Panc1 (cell line): ENCODE measurements at regions not wholly inside any gene's neighbourhood (a gene's known extent, or its start where the extent isn't known, plus 50 kb on each side); places are given as distances from the start of the nearest gene placed in this dataset.

Source experiments
- POLR2AphosphoS5 ChIP-seq: IDR thresholded peaks from 2 replicates; pipeline ENCODE4 v1.6.1; 2012; ENCODE audit warnings: mild to moderate bottlenecking, low read depth, low read length, moderate library complexity
- SIN3A ChIP-seq: IDR thresholded peaks from 2 replicates; pipeline ENCODE4 v1.6.1; 2012; ENCODE audit warnings: low read depth, mild to moderate bottlenecking, low read length, moderate library complexity, borderline replicate concordance; ENCODE audit not compliant: insufficient read depth
- TF ChIP-seq, protein P1 (sequence below): fragments of 450-650 bp; IDR thresholded peaks from 2 replicates; pipeline ENCODE4 v1.5.1; 2017; ENCODE audit warnings: mild to moderate bottlenecking
- TF ChIP-seq, protein P2 (sequence below), 2 experiments: IDR thresholded peaks; 2 replicates each; pipeline ENCODE4 v1.6.1; 2011 to 2012; ENCODE audit warnings: low read depth in 2 of 2, control low read depth in 1 of 2, low read length in 1 of 2, mild to moderate bottlenecking in 1 of 2, moderate library complexity in 1 of 2; ENCODE audit not compliant: insufficient read depth in 1 of 2

DNA sequence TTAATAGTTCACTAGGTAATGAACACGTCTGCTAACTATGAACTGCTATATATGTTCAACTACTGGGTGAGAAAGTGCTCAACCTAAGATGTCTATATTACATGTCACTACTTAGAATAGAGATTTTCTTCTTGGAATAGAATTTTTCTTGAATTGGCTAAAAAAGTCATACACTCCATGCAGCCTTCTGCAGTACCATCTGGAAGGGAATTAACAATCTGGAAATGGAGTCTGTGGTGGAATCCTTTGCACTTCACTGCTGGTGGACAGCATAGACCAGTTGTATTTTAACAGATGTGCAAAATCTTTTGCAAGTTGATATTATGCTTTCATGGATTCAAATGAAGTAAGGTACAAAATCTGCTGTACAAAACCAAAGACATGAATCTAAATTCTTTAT is 799.6 kb downstream of the KCNJ3 start:
- TF ChIP-seq, protein P1, sequence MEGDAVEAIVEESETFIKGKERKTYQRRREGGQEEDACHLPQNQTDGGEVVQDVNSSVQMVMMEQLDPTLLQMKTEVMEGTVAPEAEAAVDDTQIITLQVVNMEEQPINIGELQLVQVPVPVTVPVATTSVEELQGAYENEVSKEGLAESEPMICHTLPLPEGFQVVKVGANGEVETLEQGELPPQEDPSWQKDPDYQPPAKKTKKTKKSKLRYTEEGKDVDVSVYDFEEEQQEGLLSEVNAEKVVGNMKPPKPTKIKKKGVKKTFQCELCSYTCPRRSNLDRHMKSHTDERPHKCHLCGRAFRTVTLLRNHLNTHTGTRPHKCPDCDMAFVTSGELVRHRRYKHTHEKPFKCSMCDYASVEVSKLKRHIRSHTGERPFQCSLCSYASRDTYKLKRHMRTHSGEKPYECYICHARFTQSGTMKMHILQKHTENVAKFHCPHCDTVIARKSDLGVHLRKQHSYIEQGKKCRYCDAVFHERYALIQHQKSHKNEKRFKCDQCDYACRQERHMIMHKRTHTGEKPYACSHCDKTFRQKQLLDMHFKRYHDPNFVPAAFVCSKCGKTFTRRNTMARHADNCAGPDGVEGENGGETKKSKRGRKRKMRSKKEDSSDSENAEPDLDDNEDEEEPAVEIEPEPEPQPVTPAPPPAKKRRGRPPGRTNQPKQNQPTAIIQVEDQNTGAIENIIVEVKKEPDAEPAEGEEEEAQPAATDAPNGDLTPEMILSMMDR, result no peak
- TF ChIP-seq SIN3A (no peak), POLR2AphosphoS5 (no peak)
- TF ChIP-seq, protein P2, sequence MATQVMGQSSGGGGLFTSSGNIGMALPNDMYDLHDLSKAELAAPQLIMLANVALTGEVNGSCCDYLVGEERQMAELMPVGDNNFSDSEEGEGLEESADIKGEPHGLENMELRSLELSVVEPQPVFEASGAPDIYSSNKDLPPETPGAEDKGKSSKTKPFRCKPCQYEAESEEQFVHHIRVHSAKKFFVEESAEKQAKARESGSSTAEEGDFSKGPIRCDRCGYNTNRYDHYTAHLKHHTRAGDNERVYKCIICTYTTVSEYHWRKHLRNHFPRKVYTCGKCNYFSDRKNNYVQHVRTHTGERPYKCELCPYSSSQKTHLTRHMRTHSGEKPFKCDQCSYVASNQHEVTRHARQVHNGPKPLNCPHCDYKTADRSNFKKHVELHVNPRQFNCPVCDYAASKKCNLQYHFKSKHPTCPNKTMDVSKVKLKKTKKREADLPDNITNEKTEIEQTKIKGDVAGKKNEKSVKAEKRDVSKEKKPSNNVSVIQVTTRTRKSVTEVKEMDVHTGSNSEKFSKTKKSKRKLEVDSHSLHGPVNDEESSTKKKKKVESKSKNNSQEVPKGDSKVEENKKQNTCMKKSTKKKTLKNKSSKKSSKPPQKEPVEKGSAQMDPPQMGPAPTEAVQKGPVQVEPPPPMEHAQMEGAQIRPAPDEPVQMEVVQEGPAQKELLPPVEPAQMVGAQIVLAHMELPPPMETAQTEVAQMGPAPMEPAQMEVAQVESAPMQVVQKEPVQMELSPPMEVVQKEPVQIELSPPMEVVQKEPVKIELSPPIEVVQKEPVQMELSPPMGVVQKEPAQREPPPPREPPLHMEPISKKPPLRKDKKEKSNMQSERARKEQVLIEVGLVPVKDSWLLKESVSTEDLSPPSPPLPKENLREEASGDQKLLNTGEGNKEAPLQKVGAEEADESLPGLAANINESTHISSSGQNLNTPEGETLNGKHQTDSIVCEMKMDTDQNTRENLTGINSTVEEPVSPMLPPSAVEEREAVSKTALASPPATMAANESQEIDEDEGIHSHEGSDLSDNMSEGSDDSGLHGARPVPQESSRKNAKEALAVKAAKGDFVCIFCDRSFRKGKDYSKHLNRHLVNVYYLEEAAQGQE (IDR thresholded peaks at IDR 0.05; ENCODE audit: insufficient read depth in 1 of 2, low read depth in 2 of 2, low read length in 1 of 2), result no peak
